H1 (cell line): ENCODE measurements at regions not wholly inside any gene's neighbourhood (a gene's known extent, or its start where the extent isn't known, plus 50 kb on each side); places are given as distances from the start of the nearest gene placed in this dataset.

Source experiments
- CTCF ChIA-PET: fragments of 300-600 bp; sonication (Branson Sonifier 250); formaldehyde crosslinking; loops from one replicate; lab custom pipeline; 2021; ENCODE audit not compliant: partially characterized antibody; lab: Charles Lee
- POLR2A ChIA-PET: fragments of 300-600 bp; sonication (Branson Sonifier 250); formaldehyde crosslinking; loops from one replicate; lab custom pipeline; 2021; ENCODE audit warnings: inconsistent platforms; ENCODE audit not compliant: partially characterized antibody; lab: Charles Lee
- DNase-seq, 2 experiments: peaks; one replicate each; pipeline versions ENCODE4 v3.0.0 to v3.0.0-alpha.2; 2010 to 2022; ENCODE audit warnings: low spot score in 2 of 2, low read depth in 1 of 2, mixed read lengths in 1 of 2
- FAIRE-seq: peaks from 2 replicates; lab custom pipeline; 2011; peaks lifted over from hg19 to GRCh38; lab: Jason Lieb, UNC
- H2AFZ ChIP-seq: 2 replicates; pipeline ENCODE4 v1.8.1; 2012; ENCODE audit warnings: low read length, inconsistent platforms
- H2AK5ac ChIP-seq: 2 replicates; pipeline ENCODE4 v1.6.1; 2013; ENCODE audit warnings: low read depth, low read length
- H2BK120ac ChIP-seq: replicated peaks from 2 replicates; pipeline ENCODE3; 2013; ENCODE audit warnings: low read depth, low read length, inconsistent platforms
- H2BK12ac ChIP-seq: 2 replicates; pipeline ENCODE4 v1.6.1; 2013; ENCODE audit warnings: low read depth, low read length
- H2BK15ac ChIP-seq: 2 replicates; pipeline ENCODE4 v1.6.1; 2013; ENCODE audit warnings: low read length
- H2BK20ac ChIP-seq: 2 replicates; pipeline ENCODE4 v1.6.1; 2013; ENCODE audit warnings: low read length
- H2BK5ac ChIP-seq: 2 replicates; pipeline ENCODE4 v1.6.1; 2013; ENCODE audit warnings: low read depth, low read length
- H3K14ac ChIP-seq: 2 replicates; pipeline ENCODE4 v1.6.1; 2013; ENCODE audit warnings: inconsistent platforms; ENCODE audit not compliant: insufficient read length
- H3K18ac ChIP-seq: 2 replicates; pipeline ENCODE4 v1.6.1; 2013; ENCODE audit warnings: low read length; ENCODE audit errors: extremely low read depth
- H3K23ac ChIP-seq: 2 replicates; pipeline ENCODE4 v1.6.1; 2013; ENCODE audit warnings: inconsistent platforms; ENCODE audit not compliant: insufficient read length
- H3K23me2 ChIP-seq: 2 replicates; pipeline ENCODE4 v1.6.1; 2013; ENCODE audit warnings: low read depth, low read length
- H3K27ac ChIP-seq: 2 replicates; pipeline ENCODE4 v1.6.1; 2011; ENCODE audit warnings: low read depth, low read length, inconsistent platforms
- H3K27me3 ChIP-seq, 4 experiments: replicated peaks in 1 of 4; 1 replicate in 1 of 4; 2 replicates in 3 of 4; pipeline versions ENCODE4 v1.6.1 to v1.8.1; 2011 to 2013; ENCODE audit warnings: low read length in 3 of 4, mild to moderate bottlenecking in 3 of 4, inconsistent platforms in 2 of 4, mixed read lengths in 2 of 4, moderate library complexity in 1 of 4; ENCODE audit not compliant: control insufficient read depth in 3 of 4, insufficient read depth in 3 of 4; ENCODE audit errors: extremely low read depth in 1 of 4
- H3K36me3 ChIP-seq, 4 experiments: 2 replicates each; pipeline versions ENCODE4 v1.6.1 to v1.8.1; 2011 to 2013; ENCODE audit warnings: mild to moderate bottlenecking in 4 of 4, low read length in 3 of 4, moderate library complexity in 2 of 4, control low read depth in 1 of 4, inconsistent platforms in 1 of 4; ENCODE audit not compliant: insufficient read depth in 4 of 4, control insufficient read depth in 2 of 4
- H3K4ac ChIP-seq: replicated peaks from 2 replicates; pipeline ENCODE3; 2013; ENCODE audit warnings: low read length, low read depth, mixed read lengths, inconsistent platforms; ENCODE audit not compliant: insufficient read length
- H3K4me1 ChIP-seq, 4 experiments: replicated peaks in 1 of 4; 1 replicate in 1 of 4; 2 replicates in 3 of 4; pipeline versions ENCODE4 v1.6.1 to v1.8.1; 2011 to 2013; ENCODE audit warnings: low read length in 3 of 4, inconsistent platforms in 2 of 4, mixed read lengths in 1 of 4; ENCODE audit not compliant: insufficient read depth in 4 of 4, control insufficient read depth in 3 of 4
- H3K4me2 ChIP-seq, 2 experiments: 2 replicates each; pipeline versions ENCODE4 v1.6.1 to v1.8.1; 2011 to 2013; ENCODE audit warnings: low read depth in 2 of 2, low read length in 2 of 2, control low read depth in 1 of 2, inconsistent platforms in 1 of 2, mild to moderate bottlenecking in 1 of 2; ENCODE audit not compliant: insufficient read depth in 1 of 2
- H3K4me3 ChIP-seq, 4 experiments: fragments of 200-600, 300-600 bp in 1 of 4; sonication (generic), shearing (Covaris generic), sonication (Bioruptor Twin) in 1 of 4; 2 replicates each; pipeline versions ENCODE4 v1.5.1 to v1.8.1; 2011 to 2016; ENCODE audit warnings: low read length in 4 of 4, low read depth in 3 of 4, control low read depth in 2 of 4, inconsistent platforms in 2 of 4, mild to moderate bottlenecking in 2 of 4, mixed read lengths in 1 of 4, moderate library complexity in 1 of 4; ENCODE audit not compliant: insufficient read depth in 2 of 4; ENCODE audit errors: extremely low read depth in 1 of 4
- H3K56ac ChIP-seq: replicated peaks from 2 replicates; pipeline ENCODE3; 2013; ENCODE audit warnings: low read depth, mild to moderate bottlenecking, mixed read lengths, low read length, inconsistent platforms; ENCODE audit not compliant: insufficient read length
- H3K79me1 ChIP-seq: 2 replicates; pipeline ENCODE4 v1.6.1; 2013; ENCODE audit warnings: low read depth, low read length, control low read depth
- H3K79me2 ChIP-seq, 2 experiments: 2 replicates each; pipeline versions ENCODE4 v1.6.1 to v1.8.1; 2012 to 2013; ENCODE audit warnings: low read length in 2 of 2, mild to moderate bottlenecking in 2 of 2, inconsistent platforms in 1 of 2; ENCODE audit not compliant: insufficient read depth in 2 of 2, control insufficient read depth in 1 of 2
- H3K9ac ChIP-seq, 4 experiments: replicated peaks in 1 of 4; 1 replicate in 1 of 4; 2 replicates in 3 of 4; pipeline versions ENCODE4 v1.6.1 to v1.8.1; 2011 to 2013; ENCODE audit warnings: low read depth in 3 of 4, low read length in 3 of 4, control low read depth in 2 of 4, mild to moderate bottlenecking in 2 of 4, moderate library complexity in 2 of 4, inconsistent platforms in 1 of 4; ENCODE audit errors: extremely low read depth in 1 of 4
- H3K9me3 ChIP-seq, 2 experiments: 2 replicates each; pipeline versions ENCODE4 v1.6.1 to v1.8.1; 2012 to 2013; ENCODE audit warnings: mild to moderate bottlenecking in 2 of 2, moderate library complexity in 2 of 2, control low read depth in 1 of 2, inconsistent platforms in 1 of 2, low read depth in 1 of 2, low read length in 1 of 2, mixed read lengths in 1 of 2; ENCODE audit not compliant: insufficient read depth in 2 of 2
- H4K20me1 ChIP-seq, 2 experiments: replicated peaks in 1 of 2; 2 replicates each; pipeline versions ENCODE3 to v1.8.1; 2011 to 2013; ENCODE audit warnings: inconsistent platforms in 2 of 2, low read length in 2 of 2, mild to moderate bottlenecking in 1 of 2; ENCODE audit not compliant: insufficient read depth in 2 of 2, control insufficient read depth in 1 of 2
- H4K5ac ChIP-seq: 2 replicates; pipeline ENCODE4 v1.6.1; 2013; ENCODE audit warnings: low read length, low read depth, mixed read lengths, inconsistent platforms; ENCODE audit not compliant: insufficient read length
- H4K8ac ChIP-seq: 2 replicates; pipeline ENCODE4 v1.8.0; 2013; ENCODE audit warnings: mild to moderate bottlenecking, moderate library complexity, low read length, inconsistent platforms; ENCODE audit not compliant: insufficient read depth; ENCODE audit errors: extremely low read depth
- H4K91ac ChIP-seq: replicated peaks from 2 replicates; pipeline ENCODE3; 2013; ENCODE audit warnings: low read length, mixed read lengths, inconsistent platforms; ENCODE audit not compliant: insufficient read length
- BACH1 ChIP-seq: IDR thresholded peaks from 2 replicates; pipeline ENCODE4 v1.6.1; 2012; ENCODE audit warnings: low read length, improper control_type of control experiment
- BRCA1 ChIP-seq: IDR thresholded peaks from 2 replicates; pipeline ENCODE4 v1.6.1; 2012; ENCODE audit warnings: low read depth, low read length, improper control_type of control experiment
- CBX5 ChIP-seq: fragments of 300-800, 300-1000 bp; sonication (generic); IDR thresholded peaks from 2 replicates; pipeline ENCODE4 v1.7.1; 2016; ENCODE audit warnings: antibody characterized with exemption, low read length, low read depth
- CEBPB ChIP-seq: IDR thresholded peaks from 2 replicates; pipeline ENCODE4 v1.6.1; 2012; ENCODE audit warnings: low read depth, low read length
- CHD2 ChIP-seq: IDR thresholded peaks from 2 replicates; pipeline ENCODE4 v1.6.1; 2012; ENCODE audit warnings: low read length, improper control_type of control experiment
- EGR1 ChIP-seq: IDR thresholded peaks from 2 replicates; pipeline ENCODE4 v1.6.1; 2011; ENCODE audit warnings: low read depth, low read length, borderline replicate concordance
- GTF2F1 ChIP-seq: IDR thresholded peaks from 2 replicates; pipeline ENCODE4 v1.6.1; 2012; ENCODE audit warnings: low read depth, low read length, improper control_type of control experiment, borderline replicate concordance
- MAFK ChIP-seq: IDR thresholded peaks from 2 replicates; pipeline ENCODE4 v1.6.1; 2012; ENCODE audit warnings: low read depth, mild to moderate bottlenecking, improper control_type of control experiment, low read length
- MAX ChIP-seq: IDR thresholded peaks from 2 replicates; pipeline ENCODE4 v1.6.1; 2012; ENCODE audit warnings: inconsistent platforms
- NRF1 ChIP-seq: IDR thresholded peaks from 2 replicates; pipeline ENCODE4 v1.6.1; 2011; ENCODE audit warnings: mild to moderate bottlenecking, low read depth, low read length, improper control_type of control experiment
- POLR2A ChIP-seq, 2 experiments: IDR thresholded peaks; 1 replicate in 1 of 2; 2 replicates in 1 of 2; pipeline ENCODE4 v1.6.1; 2011; ENCODE audit warnings: low read depth in 2 of 2, low read length in 2 of 2, mild to moderate bottlenecking in 2 of 2; ENCODE audit errors: control extremely low read depth in 1 of 2
- SIRT6 ChIP-seq: IDR thresholded peaks from one replicate; pipeline ENCODE4 v1.7.1; 2012; ENCODE audit warnings: low read length, inconsistent platforms
- SUZ12 ChIP-seq: fragments of 200-600 bp; sonication (generic); IDR thresholded peaks from 2 replicates; pipeline ENCODE4 v1.6.1; 2012; ENCODE audit warnings: mild to moderate bottlenecking, inconsistent platforms, low read length, moderate library complexity, mixed read lengths
- YY1 ChIP-seq: IDR thresholded peaks from 2 replicates; pipeline ENCODE4 v1.6.1; 2011; ENCODE audit warnings: low read depth, mild to moderate bottlenecking, low read length
- WGBS, 2 experiments: shearing (Covaris generic) in 1 of 2; methylation state at CpG; one replicate each; pipeline versions ENCODE4 v1.1.6 to v1.1.7; 2013 to 2015; ENCODE audit warnings: low lambda C conversion rate in 2 of 2, mixed read lengths in 2 of 2, inconsistent platforms in 1 of 2, low coverage in 1 of 2, missing lambda C conversion rate in 1 of 2; ENCODE audit not compliant: insufficient replicate concordance in 2 of 2, insufficient coverage in 1 of 2, insufficient read length in 1 of 2; ENCODE audit errors: extremely low coverage in 1 of 2, missing lambda C conversion rate in 1 of 2; 5-methylcytosine and 5-hydroxymethylcytosine counted together

- Histone ChIP-seq H3K27ac (no peak overlapping the region), H3K4me1 (peaks cover 0 to 8% (median 3%) of the 10 kb centered on the region in 4 experiments; a peak in 5 of 7 replicates), H4K91ac (no peak overlapping the region), H3K23ac (no peak overlapping the region), H3K56ac (no peak overlapping the region), H4K20me1 (no peaks in the 10 kb centered on the region), H4K8ac (no peak overlapping the region), H3K18ac (no peak overlapping the region), H2BK20ac (no peak overlapping the region), H2BK120ac (no peak overlapping the region), H3K9ac (no peak overlapping the region), H3K79me2 (no peaks in the 10 kb centered on the region), H2BK12ac (no peak overlapping the region), H2AFZ (no peak overlapping the region), H4K5ac (no peak overlapping the region), H3K4ac (no peak overlapping the region), H3K23me2 (no peaks in the 10 kb centered on the region; the same call in 1 of the 2 replicates), H2BK5ac (no peak overlapping the region), H2AK5ac (no peak overlapping the region), H3K36me3 (no peaks in the 10 kb centered on the region), H3K4me3 (no peak overlapping the region), H3K79me1 (no peaks in the 10 kb centered on the region), H3K14ac (no peak overlapping the region), H3K27me3 (0 out of 7 replicates have a peak, but pooled peaks cover 0 to 3% (median 0%) of the 10 kb centered on the region in 4 experiments), H3K4me2 (no peak overlapping the region), H3K9me3 (no peaks in the 10 kb centered on the region), H2BK15ac (no peak overlapping the region)
- WGBS, 2 experiments, result 93% methylated on average over 17 of the region's 17 CpGs; no CpG with 5 or more reads in 1 of the 2 experiments
- POLR2A ChIA-PET, result no interaction called here
- FAIRE-seq (no peak), DNase-seq (no peak)
- CTCF ChIA-PET, result interaction anchor here (1.1 kb wide), 1 partner anchor 71 kb away, joined by 3 read pairs; no protein-coding TSS in a partner anchor
- TF ChIP-seq POLR2A (IDR thresholded peaks at IDR 0.05; ENCODE audit: control extremely low read depth in 1 of 2, low read depth in 2 of 2, low read length in 2 of 2) (no peak), YY1 (no peak), SIRT6 (no peak), NRF1 (no peak), SUZ12 (no peak), CHD2 (no peak), BACH1 (no peak), CEBPB (no peak), GTF2F1 (no peak), CBX5 (no peak), MAFK (no peak), EGR1 (no peak), MAX (no peak), BRCA1 (no peak)
Observed at GRCh38 chr2:8491296-8492027, 190.4 kb upstream of the ID2 start.
